K562 (cell line): ENCODE measurements at regions not wholly inside any gene's neighbourhood (a gene's known extent, or its start where the extent isn't known, plus 50 kb on each side); places are given as distances from the start of the nearest gene placed in this dataset.

Experiments
- BMI1 ChIP-seq: fragments of 150-350 bp; IDR thresholded peaks from 2 replicates; pipeline ENCODE4 v1.6.1; 2014; ENCODE audit warnings: low read length
- CBX2 ChIP-seq: fragments of 200-600 bp; sonication (generic); IDR thresholded peaks from one replicate; pipeline ENCODE4 v1.6.1; 2012; ENCODE audit warnings: mild to moderate bottlenecking, low read length, inconsistent platforms; ENCODE audit not compliant: insufficient read depth, poor library complexity, severe bottlenecking
- CC2D1A ChIP-seq: fragments of 450-650 bp; IDR thresholded peaks from 2 replicates; pipeline ENCODE4 v1.6.1; 2017; ENCODE audit warnings: mild to moderate bottlenecking
- CEBPB ChIP-seq: fragments of 450-650 bp; IDR thresholded peaks from 2 replicates; pipeline ENCODE4 v1.6.1; 2016; ENCODE audit warnings: missing genetic modification characterization, missing compliant biosample characterization
- EGR1 ChIP-seq: fragments of 450-650 bp; conservative IDR thresholded peaks from 2 replicates; pipeline ENCODE4 v1.6.1; 2017; ENCODE audit warnings: mild to moderate bottlenecking
- EP300 ChIP-seq: IDR thresholded peaks from 2 replicates; pipeline ENCODE4 v1.6.1; 2012; ENCODE audit warnings: low read length, improper control_type of control experiment
- FOSL1 ChIP-seq: fragments of 200-800 bp; sonication (Bioruptor generic); conservative IDR thresholded peaks from 2 replicates; pipeline ENCODE4 v1.6.1; 2016; ENCODE audit warnings: missing genetic modification characterization, missing compliant biosample characterization
- FOXA1 ChIP-seq: fragments of 450-650 bp; IDR thresholded peaks from 2 replicates; pipeline ENCODE4 v1.6.1; 2016; ENCODE audit warnings: mild to moderate bottlenecking, borderline replicate concordance
- HMGN3 ChIP-seq: IDR thresholded peaks from 2 replicates; pipeline ENCODE4 v1.6.1; 2011; ENCODE audit warnings: borderline replicate concordance, low read depth, mild to moderate bottlenecking, mixed read lengths, low read length; ENCODE audit not compliant: insufficient read length; ENCODE audit errors: extremely low read depth
- HNRNPLL ChIP-seq: fragments of 200-400 bp; formaldehyde crosslinking; IDR thresholded peaks from 2 replicates; pipeline ENCODE4 v1.6.1; 2017; ENCODE audit warnings: low read length, low read depth, mild to moderate bottlenecking; ENCODE audit not compliant: poor library complexity, severe bottlenecking
- IFI16 ChIP-seq: fragments of 250-450 bp; sonication (Bioruptor Pico); IDR thresholded peaks from 2 replicates; pipeline ENCODE4 v2.1.2; 2022; ENCODE audit warnings: mild to moderate bottlenecking, inconsistent platforms
- MXD1 ChIP-seq: fragments of 250-450 bp; sonication (Bioruptor Pico); IDR thresholded peaks from 2 replicates; pipeline ENCODE4 v1.8.0; 2021; ENCODE audit warnings: borderline replicate concordance, mild to moderate bottlenecking, moderate library complexity; ENCODE audit not compliant: poor library complexity, severe bottlenecking
- NR2C1 ChIP-seq, 2 experiments: fragments of 450-650 bp; IDR thresholded peaks; 2 replicates each; pipeline ENCODE4 v1.6.1; 2017; ENCODE audit warnings: mild to moderate bottlenecking in 2 of 2, antibody characterized with exemption in 1 of 2, inconsistent platforms in 1 of 2, missing compliant biosample characterization in 1 of 2, missing genetic modification characterization in 1 of 2
- PYGO2 ChIP-seq: fragments of 450-650 bp; IDR thresholded peaks from 2 replicates; pipeline ENCODE4 v1.6.1; 2016; ENCODE audit warnings: mild to moderate bottlenecking, missing genetic modification characterization, moderate library complexity, missing compliant biosample characterization
- RBFOX2 ChIP-seq: fragments of 200-400 bp; formaldehyde crosslinking; IDR thresholded peaks from 2 replicates; pipeline ENCODE4 v1.6.1; 2017; ENCODE audit warnings: low read depth, mild to moderate bottlenecking, low read length, moderate library complexity
- SIRT6 ChIP-seq: IDR thresholded peaks from one replicate; pipeline ENCODE4 v1.6.1; 2012; ENCODE audit warnings: low read depth, mild to moderate bottlenecking, control low read depth, inconsistent platforms, low read length, moderate library complexity
- SREBF2 ChIP-seq: sonication (generic); formaldehyde crosslinking; IDR thresholded peaks from 2 replicates; pipeline ENCODE4 v1.4.0; 2020; ENCODE audit warnings: mild to moderate bottlenecking, missing genetic modification reagents
- SRSF7 ChIP-seq: fragments of 200-400 bp; formaldehyde crosslinking; optimal IDR thresholded peaks from 2 replicates; pipeline ENCODE3; 2017; ENCODE audit warnings: mild to moderate bottlenecking, low read depth, low read length
- TAF7 ChIP-seq: fragments of 450-650 bp; IDR thresholded peaks from 2 replicates; pipeline ENCODE4 v1.6.1; 2016; ENCODE audit warnings: missing genetic modification characterization, missing compliant biosample characterization
- TBL1XR1 ChIP-seq, 2 experiments: IDR thresholded peaks; 2 replicates each; pipeline ENCODE4 v1.6.1; 2012; ENCODE audit warnings: improper control_type of control experiment in 2 of 2, low read length in 2 of 2, mild to moderate bottlenecking in 1 of 2
- TFAP4 ChIP-seq: sonication (generic); formaldehyde crosslinking; IDR thresholded peaks from 2 replicates; pipeline ENCODE4 v1.8.0; 2022; ENCODE audit warnings: missing genetic modification reagents, mild to moderate bottlenecking, moderate library complexity, borderline replicate concordance
- ZNF395 ChIP-seq: fragments of 200-800 bp; sonication (Bioruptor generic); IDR thresholded peaks from 2 replicates; pipeline ENCODE4 v1.6.1; 2017; ENCODE audit warnings: missing genetic modification characterization, missing compliant biosample characterization
- TF ChIP-seq, protein P1 (sequence below): fragments of 250-450 bp; sonication (Bioruptor Pico); IDR thresholded peaks from 2 replicates; pipeline ENCODE4 v1.5.0; 2021; ENCODE audit warnings: mild to moderate bottlenecking, borderline replicate concordance

DNA sequence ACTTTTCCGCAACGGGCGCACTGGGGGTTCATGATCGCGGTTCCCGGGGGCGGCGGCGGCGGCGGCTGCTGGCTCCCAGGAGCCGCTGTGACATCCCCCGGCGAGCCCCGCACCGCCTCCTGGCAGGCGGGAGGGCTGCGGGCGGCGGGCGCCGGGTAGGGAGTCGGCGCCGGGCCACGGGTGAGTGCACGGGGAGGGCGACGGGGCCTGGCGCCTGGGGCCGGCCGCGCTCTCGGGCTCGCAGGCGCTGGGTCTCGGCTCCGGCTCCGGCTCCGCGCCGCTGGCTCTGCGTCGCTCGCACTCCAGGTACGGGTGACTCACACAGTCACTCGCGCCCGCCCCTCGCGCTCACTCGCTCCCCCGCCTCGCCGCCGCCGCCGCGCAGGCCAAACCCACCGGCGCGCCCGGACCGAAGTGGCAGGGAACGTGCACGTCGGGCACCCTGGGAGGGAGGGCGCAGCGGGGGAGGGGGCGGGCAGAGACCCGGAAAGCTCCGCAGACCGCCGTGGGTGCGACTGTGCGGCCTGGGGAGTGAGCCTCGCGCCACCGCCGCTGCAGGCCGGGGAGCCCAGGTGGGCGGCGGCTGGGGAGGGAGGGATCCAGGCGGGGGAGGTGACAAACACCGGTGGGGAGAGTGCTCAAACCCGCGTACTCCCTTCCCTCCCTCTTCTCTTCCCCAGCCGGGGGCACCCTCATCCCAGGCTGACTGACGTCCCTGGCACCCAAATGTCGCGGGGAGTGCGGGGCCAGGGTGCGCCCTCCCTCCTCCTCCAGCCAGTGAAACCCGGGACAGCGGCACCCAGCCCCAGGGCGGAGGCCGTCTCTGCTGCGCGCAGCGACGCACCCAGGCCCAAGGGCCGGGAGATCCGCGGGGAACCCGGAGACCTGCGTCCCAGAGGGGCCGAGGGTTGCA is 276.9 kb upstream of the NEBL start (continued):
- TF ChIP-seq HNRNPLL (peak; percentile 88), IFI16 (CRISPR knock-in tag) (no peak), BMI1 (no peak), TBL1XR1 (IDR thresholded peaks at IDR 0.05; ENCODE audit: low read length in 2 of 2) (no peak), SREBF2 (no peak), TAF7 (tag) (no peak), FOSL1 (peak; percentile 83), EP300 (no peak), RBFOX2 (peak; percentile 78), ZNF395 (CRISPR knock-in tag) (peak; percentile 61; the same call in 1 of the 2 replicates), NR2C1 (IDR thresholded peaks at IDR 0.05) (no peak), NR2C1 (tag; IDR thresholded peaks at IDR 0.05) (no peak), SRSF7 (no peak), CEBPB (tag) (no peak), SIRT6 (no peak), TFAP4 (CRISPR knock-in tag) (no peak), CBX2 (no peak), EGR1 (no peak; the same call in 1 of the 2 replicates), FOXA1 (no peak), MXD1 (CRISPR knock-in tag) (no peak), HMGN3 (no peak), CC2D1A (no peak), PYGO2 (no peak)
- TF ChIP-seq, protein P1, sequence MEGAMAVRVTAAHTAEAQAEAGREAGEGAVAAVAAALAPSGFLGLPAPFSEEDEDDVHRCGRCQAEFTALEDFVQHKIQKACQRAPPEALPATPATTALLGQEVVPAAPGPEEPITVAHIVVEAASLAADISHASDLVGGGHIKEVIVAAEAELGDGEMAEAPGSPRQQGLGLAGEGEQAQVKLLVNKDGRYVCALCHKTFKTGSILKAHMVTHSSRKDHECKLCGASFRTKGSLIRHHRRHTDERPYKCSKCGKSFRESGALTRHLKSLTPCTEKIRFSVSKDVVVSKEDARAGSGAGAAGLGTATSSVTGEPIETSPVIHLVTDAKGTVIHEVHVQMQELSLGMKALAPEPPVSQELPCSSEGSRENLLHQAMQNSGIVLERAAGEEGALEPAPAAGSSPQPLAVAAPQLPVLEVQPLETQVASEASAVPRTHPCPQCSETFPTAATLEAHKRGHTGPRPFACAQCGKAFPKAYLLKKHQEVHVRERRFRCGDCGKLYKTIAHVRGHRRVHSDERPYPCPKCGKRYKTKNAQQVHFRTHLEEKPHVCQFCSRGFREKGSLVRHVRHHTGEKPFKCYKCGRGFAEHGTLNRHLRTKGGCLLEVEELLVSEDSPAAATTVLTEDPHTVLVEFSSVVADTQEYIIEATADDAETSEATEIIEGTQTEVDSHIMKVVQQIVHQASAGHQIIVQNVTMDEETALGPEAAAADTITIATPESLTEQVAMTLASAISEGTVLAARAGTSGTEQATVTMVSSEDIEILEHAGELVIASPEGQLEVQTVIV (CRISPR knock-in tag), result no peak
